Hippocampal formation (tissue), 2 donors: ENCODE measurements at regions not wholly inside any gene's neighbourhood (a gene's known extent, or its start where the extent isn't known, plus 50 kb on each side); places are given as distances from the start of the nearest gene placed in this dataset.

ENCODE experiments used
- DNase-seq, 2 donors: peaks; one replicate each; lab custom pipeline; 2025; lab: John Stamatoyannopoulos, UW

- no peak for DNase-seq
Observed at GRCh38 chr5:143870362-143870761, 58.4 kb downstream of the HMHB1 start.

- DNase-seq = no peak
Observed at GRCh38 chr5:143870871-143871632, 59.1 kb downstream of the HMHB1 start.

GRCh38 chr5:143871672-143872071 is 59.7 kb downstream of the HMHB1 start:
- DNase-seq = no peak

- no peak for DNase-seq
Observed at GRCh38 chr5:143874312-143874711, 62.4 kb downstream of the HMHB1 start.

GRCh38 chr5:143877196-143877595 is 65.2 kb downstream of the HMHB1 start:
- no peak for DNase-seq

- no peak for DNase-seq
Observed at GRCh38 chr5:143878430-143878829, 66.5 kb downstream of the HMHB1 start.

GRCh38 chr5:143879646-143880045 is 67.7 kb downstream of the HMHB1 start:
- no peak for DNase-seq

- no peak for DNase-seq
Observed at GRCh38 chr5:143880178-143880577, 68.2 kb downstream of the HMHB1 start.

- no peak for DNase-seq
Observed at GRCh38 chr5:143882520-143882919, 70.6 kb downstream of the HMHB1 start.

GRCh38 chr5:143886096-143886495 is 74.1 kb downstream of the HMHB1 start:
- DNase-seq = no peak

GRCh38 chr5:143886651-143887638 is 75.0 kb downstream of the HMHB1 start:
- peak; percentile 23 to 51 for DNase-seq

- DNase-seq = no peak
Observed at GRCh38 chr5:143887903-143888665, 76.1 kb downstream of the HMHB1 start.

- DNase-seq = no peak
Observed at GRCh38 chr5:143888912-143889311, 77.0 kb downstream of the HMHB1 start.

GRCh38 chr5:143889986-143890385 is 78.0 kb downstream of the HMHB1 start:
- no peak for DNase-seq

GRCh38 chr5:143890487-143890886 is 78.5 kb downstream of the HMHB1 start:
- no peak for DNase-seq

- DNase-seq = no peak
Observed at GRCh38 chr5:143892271-143892670, 80.3 kb downstream of the HMHB1 start.

GRCh38 chr5:143892908-143893307 is 80.9 kb downstream of the HMHB1 start:
- no peak for DNase-seq

- no peak for DNase-seq
Observed at GRCh38 chr5:143893638-143894037, 81.7 kb downstream of the HMHB1 start.

- DNase-seq = no peak
Observed at GRCh38 chr5:143896516-143896915, 84.6 kb downstream of the HMHB1 start.

- no peak for DNase-seq
Observed at GRCh38 chr5:143896966-143897365, 85.0 kb downstream of the HMHB1 start.

- DNase-seq = no peak
Observed at GRCh38 chr5:143898381-143898780, 86.4 kb downstream of the HMHB1 start.

- DNase-seq = no peak
Observed at GRCh38 chr5:143898916-143899591, 87.1 kb downstream of the HMHB1 start.
